H1 (cell line): ENCODE measurements at regions not wholly inside any gene's neighbourhood (a gene's known extent, or its start where the extent isn't known, plus 50 kb on each side); places are given as distances from the start of the nearest gene placed in this dataset.
"Not testable (repeated sequence)": the region's sequence is repeated elsewhere in the genome, so short reads cannot be mapped to it uniquely, and the experiment has no call there.

Experiments used
- CTCF ChIA-PET: fragments of 300-600 bp; sonication (Branson Sonifier 250); formaldehyde crosslinking; loops from one replicate; lab custom pipeline; 2021; ENCODE audit not compliant: partially characterized antibody; lab: Charles Lee
- POLR2A ChIA-PET: fragments of 300-600 bp; sonication (Branson Sonifier 250); formaldehyde crosslinking; loops from one replicate; lab custom pipeline; 2021; ENCODE audit warnings: inconsistent platforms; ENCODE audit not compliant: partially characterized antibody; lab: Charles Lee
- DNase-seq, 2 experiments: peaks; one replicate each; pipeline versions ENCODE4 v3.0.0 to v3.0.0-alpha.2; 2010 to 2022; ENCODE audit warnings: low spot score in 2 of 2, low read depth in 1 of 2, mixed read lengths in 1 of 2
- FAIRE-seq: peaks from 2 replicates; lab custom pipeline; 2011; peaks lifted over from hg19 to GRCh38; lab: Jason Lieb, UNC
- H2AFZ ChIP-seq: 2 replicates; pipeline ENCODE4 v1.8.1; 2012; ENCODE audit warnings: low read length, inconsistent platforms
- H2AK5ac ChIP-seq: 2 replicates; pipeline ENCODE4 v1.6.1; 2013; ENCODE audit warnings: low read depth, low read length
- H2BK120ac ChIP-seq: replicated peaks from 2 replicates; pipeline ENCODE3; 2013; ENCODE audit warnings: low read depth, low read length, inconsistent platforms
- H2BK12ac ChIP-seq: 2 replicates; pipeline ENCODE4 v1.6.1; 2013; ENCODE audit warnings: low read depth, low read length
- H2BK15ac ChIP-seq: 2 replicates; pipeline ENCODE4 v1.6.1; 2013; ENCODE audit warnings: low read length
- H2BK20ac ChIP-seq: 2 replicates; pipeline ENCODE4 v1.6.1; 2013; ENCODE audit warnings: low read length
- H2BK5ac ChIP-seq: 2 replicates; pipeline ENCODE4 v1.6.1; 2013; ENCODE audit warnings: low read depth, low read length
- H3K14ac ChIP-seq: 2 replicates; pipeline ENCODE4 v1.6.1; 2013; ENCODE audit warnings: inconsistent platforms; ENCODE audit not compliant: insufficient read length
- H3K18ac ChIP-seq: 2 replicates; pipeline ENCODE4 v1.6.1; 2013; ENCODE audit warnings: low read length; ENCODE audit errors: extremely low read depth
- H3K23ac ChIP-seq: 2 replicates; pipeline ENCODE4 v1.6.1; 2013; ENCODE audit warnings: inconsistent platforms; ENCODE audit not compliant: insufficient read length
- H3K23me2 ChIP-seq: 2 replicates; pipeline ENCODE4 v1.6.1; 2013; ENCODE audit warnings: low read depth, low read length
- H3K27ac ChIP-seq: 2 replicates; pipeline ENCODE4 v1.6.1; 2011; ENCODE audit warnings: low read depth, low read length, inconsistent platforms
- H3K27me3 ChIP-seq, 4 experiments: replicated peaks in 1 of 4; 1 replicate in 1 of 4; 2 replicates in 3 of 4; pipeline versions ENCODE4 v1.6.1 to v1.8.1; 2011 to 2013; ENCODE audit warnings: low read length in 3 of 4, mild to moderate bottlenecking in 3 of 4, inconsistent platforms in 2 of 4, mixed read lengths in 2 of 4, moderate library complexity in 1 of 4; ENCODE audit not compliant: control insufficient read depth in 3 of 4, insufficient read depth in 3 of 4; ENCODE audit errors: extremely low read depth in 1 of 4
- H3K36me3 ChIP-seq, 4 experiments: 2 replicates each; pipeline versions ENCODE4 v1.6.1 to v1.8.1; 2011 to 2013; ENCODE audit warnings: mild to moderate bottlenecking in 4 of 4, low read length in 3 of 4, moderate library complexity in 2 of 4, control low read depth in 1 of 4, inconsistent platforms in 1 of 4; ENCODE audit not compliant: insufficient read depth in 4 of 4, control insufficient read depth in 2 of 4
- H3K4ac ChIP-seq: replicated peaks from 2 replicates; pipeline ENCODE3; 2013; ENCODE audit warnings: low read length, low read depth, mixed read lengths, inconsistent platforms; ENCODE audit not compliant: insufficient read length
- H3K4me1 ChIP-seq, 4 experiments: replicated peaks in 1 of 4; 1 replicate in 1 of 4; 2 replicates in 3 of 4; pipeline versions ENCODE4 v1.6.1 to v1.8.1; 2011 to 2013; ENCODE audit warnings: low read length in 3 of 4, inconsistent platforms in 2 of 4, mixed read lengths in 1 of 4; ENCODE audit not compliant: insufficient read depth in 4 of 4, control insufficient read depth in 3 of 4
- H3K4me2 ChIP-seq, 2 experiments: 2 replicates each; pipeline versions ENCODE4 v1.6.1 to v1.8.1; 2011 to 2013; ENCODE audit warnings: low read depth in 2 of 2, low read length in 2 of 2, control low read depth in 1 of 2, inconsistent platforms in 1 of 2, mild to moderate bottlenecking in 1 of 2; ENCODE audit not compliant: insufficient read depth in 1 of 2
- H3K4me3 ChIP-seq, 4 experiments: fragments of 200-600, 300-600 bp in 1 of 4; sonication (generic), shearing (Covaris generic), sonication (Bioruptor Twin) in 1 of 4; 2 replicates each; pipeline versions ENCODE4 v1.5.1 to v1.8.1; 2011 to 2016; ENCODE audit warnings: low read length in 4 of 4, low read depth in 3 of 4, control low read depth in 2 of 4, inconsistent platforms in 2 of 4, mild to moderate bottlenecking in 2 of 4, mixed read lengths in 1 of 4, moderate library complexity in 1 of 4; ENCODE audit not compliant: insufficient read depth in 2 of 4; ENCODE audit errors: extremely low read depth in 1 of 4
- H3K56ac ChIP-seq: replicated peaks from 2 replicates; pipeline ENCODE3; 2013; ENCODE audit warnings: low read depth, mild to moderate bottlenecking, mixed read lengths, low read length, inconsistent platforms; ENCODE audit not compliant: insufficient read length
- H3K79me1 ChIP-seq: 2 replicates; pipeline ENCODE4 v1.6.1; 2013; ENCODE audit warnings: low read depth, low read length, control low read depth
- H3K79me2 ChIP-seq, 2 experiments: 2 replicates each; pipeline versions ENCODE4 v1.6.1 to v1.8.1; 2012 to 2013; ENCODE audit warnings: low read length in 2 of 2, mild to moderate bottlenecking in 2 of 2, inconsistent platforms in 1 of 2; ENCODE audit not compliant: insufficient read depth in 2 of 2, control insufficient read depth in 1 of 2
- H3K9ac ChIP-seq, 4 experiments: replicated peaks in 1 of 4; 1 replicate in 1 of 4; 2 replicates in 3 of 4; pipeline versions ENCODE4 v1.6.1 to v1.8.1; 2011 to 2013; ENCODE audit warnings: low read depth in 3 of 4, low read length in 3 of 4, control low read depth in 2 of 4, mild to moderate bottlenecking in 2 of 4, moderate library complexity in 2 of 4, inconsistent platforms in 1 of 4; ENCODE audit errors: extremely low read depth in 1 of 4
- H3K9me3 ChIP-seq, 2 experiments: 2 replicates each; pipeline versions ENCODE4 v1.6.1 to v1.8.1; 2012 to 2013; ENCODE audit warnings: mild to moderate bottlenecking in 2 of 2, moderate library complexity in 2 of 2, control low read depth in 1 of 2, inconsistent platforms in 1 of 2, low read depth in 1 of 2, low read length in 1 of 2, mixed read lengths in 1 of 2; ENCODE audit not compliant: insufficient read depth in 2 of 2
- H4K20me1 ChIP-seq, 2 experiments: replicated peaks in 1 of 2; 2 replicates each; pipeline versions ENCODE3 to v1.8.1; 2011 to 2013; ENCODE audit warnings: inconsistent platforms in 2 of 2, low read length in 2 of 2, mild to moderate bottlenecking in 1 of 2; ENCODE audit not compliant: insufficient read depth in 2 of 2, control insufficient read depth in 1 of 2
- H4K5ac ChIP-seq: 2 replicates; pipeline ENCODE4 v1.6.1; 2013; ENCODE audit warnings: low read length, low read depth, mixed read lengths, inconsistent platforms; ENCODE audit not compliant: insufficient read length
- H4K8ac ChIP-seq: 2 replicates; pipeline ENCODE4 v1.8.0; 2013; ENCODE audit warnings: mild to moderate bottlenecking, moderate library complexity, low read length, inconsistent platforms; ENCODE audit not compliant: insufficient read depth; ENCODE audit errors: extremely low read depth
- H4K91ac ChIP-seq: replicated peaks from 2 replicates; pipeline ENCODE3; 2013; ENCODE audit warnings: low read length, mixed read lengths, inconsistent platforms; ENCODE audit not compliant: insufficient read length
- WGBS, 2 experiments: shearing (Covaris generic) in 1 of 2; methylation state at CpG; one replicate each; pipeline versions ENCODE4 v1.1.6 to v1.1.7; 2013 to 2015; ENCODE audit warnings: low lambda C conversion rate in 2 of 2, mixed read lengths in 2 of 2, inconsistent platforms in 1 of 2, low coverage in 1 of 2, missing lambda C conversion rate in 1 of 2; ENCODE audit not compliant: insufficient replicate concordance in 2 of 2, insufficient coverage in 1 of 2, insufficient read length in 1 of 2; ENCODE audit errors: extremely low coverage in 1 of 2, missing lambda C conversion rate in 1 of 2; 5-methylcytosine and 5-hydroxymethylcytosine counted together

DNA sequence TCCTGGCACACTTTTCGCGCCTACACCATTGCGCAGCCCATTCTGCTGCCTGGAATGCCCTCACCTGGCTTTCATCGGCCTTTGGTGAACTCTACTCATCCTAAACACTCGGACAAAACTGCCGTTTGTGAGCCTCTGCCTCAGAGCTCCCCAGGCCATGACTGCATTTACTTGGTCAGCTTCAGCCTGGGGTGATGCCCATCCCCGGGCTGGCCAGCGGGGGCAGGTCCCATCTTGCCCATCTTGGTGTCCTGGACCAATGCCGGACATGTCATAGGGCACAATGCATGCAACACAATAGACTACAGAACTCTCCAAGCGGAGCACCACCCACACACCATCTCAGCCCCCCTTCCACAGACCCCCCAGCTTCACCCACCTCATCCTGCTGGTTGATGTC, 463.5 kb downstream of the TP53TG3F start:
- POLR2A ChIA-PET, H3K36me3 ChIP-seq, CTCF ChIA-PET, H3K4ac ChIP-seq, H3K27me3 ChIP-seq, H4K20me1 ChIP-seq, H3K14ac ChIP-seq, H3K4me1 ChIP-seq, H2BK5ac ChIP-seq, H4K5ac ChIP-seq, H2AFZ ChIP-seq, H4K91ac ChIP-seq, H3K4me2 ChIP-seq, H3K56ac ChIP-seq, H3K79me1 ChIP-seq, H2BK12ac ChIP-seq, H3K4me3 ChIP-seq, H2BK15ac ChIP-seq, H3K27ac ChIP-seq, H2BK120ac ChIP-seq, H3K79me2 ChIP-seq, H2BK20ac ChIP-seq, H4K8ac ChIP-seq, H2AK5ac ChIP-seq, H3K18ac ChIP-seq, DNase-seq, H3K9ac ChIP-seq, H3K23me2 ChIP-seq, FAIRE-seq, H3K23ac ChIP-seq: not testable (repeated sequence)
- H3K9me3 ChIP-seq, result peaks cover 0 to 12% of the 10 kb centered on the region in 2 experiments; a peak in 2 of 4 replicates
- 90% methylated on average over 8 of the region's 10 CpGs; no CpG with 5 or more reads in 1 of the 2 experiments for WGBS, 2 experiments

DNA sequence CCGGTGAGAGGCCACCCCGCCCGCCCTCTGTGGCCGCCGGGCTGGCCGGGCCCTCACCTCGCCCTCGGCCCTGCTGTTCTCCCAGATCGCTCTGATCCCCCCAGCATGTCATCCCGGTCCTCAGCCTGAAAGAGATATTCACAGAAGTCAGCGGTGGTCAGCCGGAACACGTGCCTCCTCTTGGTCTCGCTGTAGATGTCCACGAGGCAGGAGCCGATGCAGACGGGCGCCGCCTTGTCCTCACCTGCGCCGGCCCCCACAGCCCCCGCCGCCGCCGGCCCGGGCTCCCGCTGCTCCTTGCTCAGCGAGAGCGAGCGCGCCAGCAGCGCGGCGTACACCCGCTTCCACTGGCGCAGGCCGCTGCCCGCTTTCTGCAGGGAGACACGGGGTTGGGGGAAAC, 468.6 kb downstream of the TP53TG3F start:
- peaks cover 0 to 12% of the 10 kb centered on the region in 2 experiments; a peak in 1 of 4 replicates for H3K9me3 ChIP-seq
- H2BK5ac ChIP-seq, POLR2A ChIA-PET, H3K27me3 ChIP-seq, H3K4ac ChIP-seq, H2BK20ac ChIP-seq, H3K4me1 ChIP-seq, H4K5ac ChIP-seq, H3K14ac ChIP-seq, H3K36me3 ChIP-seq, H2AK5ac ChIP-seq, FAIRE-seq, H2BK120ac ChIP-seq, H3K23ac ChIP-seq, H4K8ac ChIP-seq, H3K4me2 ChIP-seq, DNase-seq, CTCF ChIA-PET, H3K27ac ChIP-seq, H2BK15ac ChIP-seq, H3K23me2 ChIP-seq, H3K56ac ChIP-seq, H3K79me2 ChIP-seq, H4K91ac ChIP-seq, H3K18ac ChIP-seq, H3K9ac ChIP-seq, H2AFZ ChIP-seq, H3K4me3 ChIP-seq, H3K79me1 ChIP-seq, H4K20me1 ChIP-seq, H2BK12ac ChIP-seq: not testable (repeated sequence)
- no CpG with 5 or more reads among the region's 39 CpGs for WGBS, 2 experiments
